HG03196 (cell line): ENCODE measurements at regions not wholly inside any gene's neighbourhood (a gene's known extent, or its start where the extent isn't known, plus 50 kb on each side); places are given as distances from the start of the nearest gene placed in this dataset.

ENCODE experiments used
- ATAC-seq: cut with Tn5 transposase; IDR thresholded peaks from one replicate; pipeline ENCODE4 v1.9.1; 2021; ENCODE audit not compliant: unreplicated experiment

DNA sequence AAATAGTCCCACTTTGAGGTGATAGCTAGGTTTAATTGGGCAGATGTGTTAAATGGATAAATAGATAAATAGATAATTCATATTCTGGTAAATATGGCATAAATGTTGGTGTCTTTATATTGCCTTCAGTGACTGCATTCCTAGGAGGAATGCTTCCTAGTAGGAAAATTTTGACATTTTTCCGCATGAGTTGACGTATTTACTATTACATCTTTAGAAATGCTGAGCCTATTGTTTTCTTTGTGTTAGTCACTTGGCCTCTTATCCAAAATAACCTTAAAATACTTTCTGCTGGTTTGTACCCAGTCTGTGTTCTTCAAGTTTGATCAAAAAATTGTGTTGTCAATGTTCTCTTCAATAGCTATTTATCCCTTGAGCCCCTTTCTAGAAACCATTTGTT is 495.6 kb upstream of the ZEB2 start:
- ATAC-seq, result no peak

DNA sequence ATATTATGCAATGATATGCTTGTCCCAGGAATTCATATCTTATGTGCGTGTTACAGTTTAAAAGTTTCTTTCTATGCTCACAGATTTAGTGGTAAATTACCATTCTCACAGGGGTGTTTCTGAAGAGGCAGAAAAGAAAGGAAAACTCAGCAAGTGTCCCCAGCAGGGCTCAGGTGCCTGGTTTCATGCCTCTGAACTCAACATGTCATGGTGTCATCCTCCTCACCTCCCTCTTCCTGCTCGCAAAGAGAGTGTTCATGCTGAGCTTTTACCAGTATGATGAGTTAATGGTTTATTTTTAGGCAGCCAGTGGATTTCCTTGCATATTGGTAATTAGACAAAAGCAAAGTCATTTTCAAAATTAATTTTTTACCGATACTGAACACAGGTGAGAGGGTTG is 492.9 kb upstream of the ZEB2 start:
- no peak for ATAC-seq

DNA sequence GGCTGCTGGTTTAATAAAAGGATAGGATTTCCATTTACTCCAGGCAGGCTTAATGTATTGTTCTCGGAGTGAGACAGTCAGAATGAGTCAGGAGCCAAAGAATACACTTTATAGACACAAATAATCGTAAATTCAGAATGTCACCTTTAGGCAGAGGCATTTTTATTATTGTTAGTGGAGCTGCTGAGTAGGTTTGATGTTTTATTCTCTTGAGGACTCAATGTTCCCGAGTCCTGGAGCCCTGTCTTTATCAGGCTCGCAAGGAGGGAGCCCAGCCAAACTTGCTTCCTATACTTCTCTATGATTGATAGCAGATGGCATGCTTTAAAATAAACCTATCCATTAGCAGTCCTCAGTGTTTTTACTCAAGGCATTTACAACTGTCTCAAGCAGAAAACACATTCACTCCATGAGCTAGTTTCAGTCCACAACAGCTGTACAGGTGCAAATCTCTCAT is 492.3 kb upstream of the ZEB2 start:
- ATAC-seq, result no peak

DNA sequence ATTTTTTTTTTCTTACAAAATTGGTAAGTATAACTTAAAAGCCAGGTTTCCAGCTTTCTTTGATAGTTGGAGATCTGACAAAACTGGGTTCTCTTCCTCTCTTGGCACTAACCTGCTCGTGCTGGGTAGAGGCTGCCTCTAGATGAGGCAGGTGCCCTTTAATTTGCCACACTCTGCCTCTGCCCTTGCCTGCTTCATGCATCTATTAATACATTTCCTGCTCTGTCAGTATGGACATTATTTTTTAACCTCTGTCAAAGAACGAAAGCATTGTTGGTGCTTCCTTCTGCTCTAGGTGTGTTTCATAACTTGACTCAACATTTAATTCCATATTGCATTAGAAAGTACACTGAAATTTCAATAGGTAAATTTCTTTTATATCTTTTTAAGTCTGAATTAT is 490.7 kb upstream of the ZEB2 start:
- no peak for ATAC-seq

DNA sequence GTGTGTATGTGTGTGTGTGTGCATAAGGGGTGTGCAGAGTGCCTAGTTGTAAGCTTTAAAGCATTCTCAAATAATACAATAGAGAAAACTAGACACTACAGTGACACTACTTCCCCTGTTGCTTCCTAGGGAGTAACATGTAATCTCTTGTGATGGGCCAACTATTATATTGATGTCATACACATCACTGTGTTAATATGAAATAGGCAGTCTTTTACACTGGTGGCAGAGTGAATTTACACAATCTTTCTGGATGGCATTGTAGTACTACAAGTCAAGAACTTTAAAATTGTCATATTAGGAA is 488.0 kb upstream of the ZEB2 start:
- ATAC-seq, result no peak

DNA sequence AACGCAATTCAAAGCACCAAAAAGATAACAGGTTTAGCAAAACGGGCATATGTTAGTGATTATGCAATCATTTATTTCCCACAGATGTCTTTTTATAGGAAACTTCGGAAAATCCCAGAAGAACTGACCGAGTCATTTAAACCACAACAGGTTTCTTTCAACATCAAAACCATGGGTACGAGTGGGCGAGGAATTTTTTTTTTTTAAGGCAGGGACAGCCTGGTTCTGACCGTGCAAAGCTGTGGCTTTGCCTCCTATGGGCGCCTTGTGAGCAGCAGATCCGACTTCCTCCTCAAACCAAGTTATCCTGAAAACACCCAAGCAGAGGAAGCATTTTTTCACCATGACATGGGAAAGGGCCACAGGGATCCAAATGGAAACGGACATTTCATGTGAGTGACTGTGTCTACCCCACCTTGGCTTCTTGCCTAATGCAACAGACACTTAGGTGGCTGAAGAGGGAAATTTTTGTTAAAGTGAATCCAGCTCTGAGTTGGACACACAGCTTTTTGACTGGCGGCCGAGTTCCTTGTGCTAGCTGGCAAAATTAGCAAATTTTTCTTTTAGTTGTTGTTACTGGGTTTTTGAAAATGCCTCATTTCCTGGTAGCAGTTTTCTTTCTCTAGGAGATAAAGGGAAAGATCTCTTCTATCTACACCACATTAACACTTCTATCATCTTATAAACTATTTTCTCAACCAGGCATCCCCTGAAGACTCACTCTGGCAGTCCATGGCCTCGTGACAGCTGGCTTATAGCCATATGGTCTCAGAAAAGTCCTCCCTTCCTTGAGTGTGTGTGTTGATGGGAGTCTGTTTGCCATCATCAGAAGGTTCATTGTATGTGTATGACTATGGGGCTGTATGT is 487.4 kb upstream of the ZEB2 start:
- no peak for ATAC-seq

DNA sequence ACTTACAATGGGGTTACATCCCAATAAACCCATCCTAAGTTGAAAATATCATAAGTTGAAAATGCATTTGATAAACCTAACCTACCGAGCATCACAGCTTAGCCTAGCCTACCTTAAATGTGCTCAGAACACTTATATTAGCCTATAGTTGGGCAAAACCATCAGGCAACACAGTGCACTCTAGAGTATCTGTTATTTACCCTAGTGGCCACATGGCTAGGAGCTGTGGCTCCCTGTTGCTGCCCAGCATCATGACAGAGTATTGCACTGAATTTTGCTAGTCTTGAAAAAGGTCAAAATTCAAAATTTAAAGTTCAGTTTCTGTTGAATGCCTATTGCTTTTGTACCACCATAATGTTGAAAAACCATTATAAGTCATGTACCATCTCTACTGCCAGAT is 482.7 kb upstream of the ZEB2 start:
- ATAC-seq, result no peak

DNA sequence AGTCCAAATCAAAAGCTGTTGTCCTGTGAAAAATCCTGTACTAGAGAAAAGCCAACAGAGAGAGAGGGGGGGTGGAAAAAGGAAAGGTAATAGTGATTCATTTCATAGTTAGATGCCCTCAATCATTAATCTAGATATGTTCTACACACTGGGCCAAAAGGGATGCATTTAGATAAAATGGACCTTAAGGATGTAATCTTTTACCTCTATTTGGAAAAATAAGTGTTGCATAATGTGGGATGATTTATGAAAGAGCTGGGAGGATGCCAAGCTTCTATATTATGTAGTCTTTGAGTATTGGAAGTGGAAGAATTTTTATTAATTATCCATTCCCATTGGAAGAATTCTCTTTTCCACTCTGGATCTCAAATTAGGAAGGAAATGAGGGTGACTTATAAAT is 480.5 kb upstream of the ZEB2 start:
- ATAC-seq, result no peak

DNA sequence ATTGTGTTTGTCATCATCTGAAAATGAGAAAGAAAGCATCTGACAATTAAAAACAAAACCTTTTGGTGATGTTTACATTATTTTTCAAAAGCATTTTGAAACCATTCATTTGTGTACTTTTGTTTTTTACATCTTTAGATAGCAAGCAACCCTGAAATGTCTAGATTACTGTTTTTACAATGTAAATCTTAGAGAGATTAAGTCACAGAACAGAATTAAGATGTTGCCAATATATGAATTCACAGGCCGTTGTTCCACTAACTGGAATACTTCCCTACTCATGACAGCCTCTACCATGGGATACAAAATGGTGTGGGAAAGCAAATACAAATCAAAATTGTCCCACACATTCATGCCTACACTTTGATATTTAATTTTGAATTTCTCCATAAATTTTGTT is 480.0 kb upstream of the ZEB2 start:
- no peak for ATAC-seq

DNA sequence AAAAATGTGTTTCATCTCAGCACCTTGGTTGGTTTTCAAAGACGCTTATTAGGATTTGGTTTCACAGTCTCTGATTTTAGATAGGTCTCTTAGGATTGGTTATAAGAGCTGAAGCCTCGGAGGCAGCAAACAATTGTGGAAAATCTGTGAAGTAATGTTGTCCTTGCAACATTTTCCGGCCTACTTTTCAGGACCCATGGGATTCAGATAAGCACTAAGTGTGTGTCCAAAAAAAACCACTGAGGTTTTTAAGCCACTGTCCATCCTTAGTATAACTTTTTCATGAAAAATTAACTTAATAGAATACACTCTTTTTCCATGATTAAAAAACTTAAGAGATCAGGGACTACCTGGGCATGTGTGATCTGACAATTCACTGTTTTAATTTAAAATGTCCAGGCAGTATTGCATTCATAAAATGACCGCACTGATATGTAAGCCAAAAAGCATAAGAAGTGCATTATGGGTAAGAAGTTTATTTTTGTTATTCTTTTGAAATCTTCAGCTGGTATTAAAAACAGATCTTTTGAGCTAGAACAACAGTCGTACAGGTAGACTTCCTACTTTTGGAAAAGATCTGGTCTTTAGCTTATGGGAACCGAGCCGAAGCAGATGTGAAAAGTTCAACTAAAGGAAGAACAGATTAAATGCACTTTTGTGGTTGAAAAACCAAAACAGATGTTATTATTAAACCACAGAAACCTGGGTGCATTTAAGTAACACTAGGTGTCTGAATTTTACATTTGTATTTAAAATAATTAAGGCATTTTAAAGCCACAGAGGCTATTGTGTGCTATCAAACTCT is 479.4 kb upstream of the ZEB2 start:
- ATAC-seq, result no peak

DNA sequence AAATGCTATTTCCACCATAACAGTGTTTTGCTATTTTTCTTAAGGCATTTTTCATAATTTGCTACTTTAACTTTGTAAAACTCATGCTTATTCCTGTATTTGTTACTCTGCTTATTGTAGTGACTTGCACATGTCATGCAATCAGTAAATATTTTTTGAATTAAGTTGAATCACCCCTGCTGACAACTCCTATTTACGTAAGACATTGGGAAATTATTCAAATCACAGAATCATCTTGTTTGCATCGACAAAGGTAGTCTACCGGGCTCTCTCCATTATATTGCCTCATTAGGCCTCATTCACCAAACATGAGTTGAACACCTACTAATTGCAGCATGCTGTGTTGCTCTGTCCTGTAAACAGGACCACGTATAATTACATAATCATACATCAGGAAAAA is 478.5 kb upstream of the ZEB2 start:
- ATAC-seq, result no peak

DNA sequence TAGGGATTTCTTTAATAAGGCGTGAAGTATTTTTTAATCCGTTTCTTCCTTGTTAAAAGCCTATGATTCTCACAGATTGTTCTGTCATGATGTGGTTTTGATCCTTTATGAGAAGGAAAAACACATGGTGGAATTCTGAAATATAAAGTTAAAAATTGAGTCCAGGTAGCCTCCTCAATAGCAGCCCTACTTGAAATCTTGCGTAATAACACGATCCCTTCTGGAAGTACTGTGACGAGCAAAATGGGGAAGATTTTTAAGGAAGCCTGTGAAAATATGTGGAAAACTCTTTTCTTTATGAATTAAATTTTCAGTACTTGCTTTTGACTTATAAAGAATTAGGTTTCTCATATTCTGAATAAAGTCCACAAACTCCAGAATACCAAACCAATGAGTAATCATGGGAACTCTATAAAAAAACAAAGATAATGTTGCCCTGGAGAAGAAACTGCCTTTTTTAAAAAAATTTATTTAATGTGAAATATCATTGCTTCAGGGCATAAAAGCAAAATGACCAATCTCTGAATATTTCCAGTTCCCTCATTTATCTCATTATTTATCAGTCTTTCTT is 476.4 kb upstream of the ZEB2 start:
- ATAC-seq, result no peak

DNA sequence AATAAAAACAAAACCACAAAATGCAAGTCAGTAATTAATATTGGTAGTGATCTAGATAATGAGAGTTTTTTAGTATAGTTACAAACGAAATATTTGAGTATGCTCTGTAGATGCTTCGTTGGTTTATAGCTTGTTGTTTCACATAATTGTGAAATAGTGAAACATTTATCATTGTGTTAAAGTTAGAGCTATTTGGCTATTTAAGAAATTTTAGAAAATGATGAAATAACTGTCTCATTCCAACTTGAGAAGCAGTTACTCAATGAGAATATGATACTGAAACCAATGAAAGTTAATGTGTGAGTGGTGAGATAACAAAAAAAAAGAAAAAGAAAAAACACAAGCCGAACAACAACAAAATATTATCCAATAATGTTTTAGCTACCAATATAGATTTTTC is 475.6 kb upstream of the ZEB2 start:
- ATAC-seq, result no peak

DNA sequence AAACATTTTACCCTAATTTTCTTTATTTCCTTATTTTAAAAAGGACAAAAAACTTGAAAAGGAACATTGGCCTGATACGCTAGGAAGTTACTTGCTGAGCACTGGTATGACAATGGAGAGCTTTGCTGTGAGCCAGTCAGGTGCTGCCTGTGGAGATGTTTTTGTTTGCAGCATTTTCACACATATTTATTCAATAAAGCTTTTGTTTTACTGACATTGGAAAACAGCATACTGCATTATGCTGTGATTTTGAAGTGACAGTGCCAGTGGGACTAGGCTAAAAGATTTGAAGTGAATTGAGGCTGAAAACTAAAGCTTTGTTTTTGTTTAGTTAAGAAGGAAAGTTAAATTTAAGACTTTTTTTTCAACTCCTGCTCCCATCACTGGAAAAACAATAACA is 470.7 kb upstream of the ZEB2 start:
- no peak for ATAC-seq

DNA sequence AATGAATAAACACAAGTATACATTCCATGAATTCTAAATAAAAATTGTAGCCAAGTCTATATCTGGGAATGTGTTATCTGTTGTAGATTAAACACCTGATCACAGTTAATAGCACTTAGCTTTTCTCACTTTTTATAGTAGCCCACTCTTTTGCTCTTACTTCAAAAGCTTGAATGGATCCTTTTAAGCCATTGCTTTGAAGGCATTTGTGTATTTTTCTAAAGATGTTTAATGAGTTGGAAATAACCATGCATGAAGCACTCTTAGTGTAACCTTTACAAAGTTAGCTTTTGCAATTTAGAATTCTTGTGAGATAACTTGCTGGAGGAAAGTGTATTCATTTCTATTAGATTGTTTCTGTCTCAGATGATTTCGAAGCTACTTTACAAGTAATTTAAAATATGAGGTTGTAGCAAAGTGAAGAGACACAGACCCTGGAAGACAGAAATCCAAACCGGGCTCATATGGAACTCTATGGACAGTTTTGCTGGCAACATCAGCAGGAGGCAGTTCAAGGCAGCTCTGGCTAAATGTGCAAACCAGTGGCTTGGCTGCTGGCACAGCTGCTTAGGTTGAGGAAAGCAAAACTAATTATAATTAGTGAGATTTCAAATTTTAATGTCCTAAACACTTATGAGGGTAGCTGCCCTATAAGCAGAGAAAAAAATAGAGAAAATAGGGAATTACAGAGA is 469.8 kb upstream of the ZEB2 start:
- no peak for ATAC-seq

DNA sequence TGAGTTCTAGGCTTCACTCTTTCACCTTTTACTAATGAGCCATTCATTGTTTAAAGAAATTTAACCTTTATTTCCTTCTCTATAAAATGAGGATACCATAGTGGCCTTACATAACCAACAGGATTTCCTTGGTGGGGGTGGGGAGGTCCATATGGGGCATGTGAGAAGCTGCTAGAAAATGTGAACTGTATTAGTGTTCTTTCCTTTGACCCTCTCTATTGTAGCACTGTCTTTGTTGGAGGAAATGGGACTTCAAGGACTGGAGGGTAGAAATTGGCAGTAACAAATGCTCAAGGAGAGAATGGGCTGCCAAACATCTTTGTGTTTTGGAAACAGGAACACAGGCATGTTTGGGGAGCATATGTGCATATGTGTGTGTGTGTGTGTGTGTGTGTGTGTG is 468.7 kb upstream of the ZEB2 start:
- no peak for ATAC-seq

DNA sequence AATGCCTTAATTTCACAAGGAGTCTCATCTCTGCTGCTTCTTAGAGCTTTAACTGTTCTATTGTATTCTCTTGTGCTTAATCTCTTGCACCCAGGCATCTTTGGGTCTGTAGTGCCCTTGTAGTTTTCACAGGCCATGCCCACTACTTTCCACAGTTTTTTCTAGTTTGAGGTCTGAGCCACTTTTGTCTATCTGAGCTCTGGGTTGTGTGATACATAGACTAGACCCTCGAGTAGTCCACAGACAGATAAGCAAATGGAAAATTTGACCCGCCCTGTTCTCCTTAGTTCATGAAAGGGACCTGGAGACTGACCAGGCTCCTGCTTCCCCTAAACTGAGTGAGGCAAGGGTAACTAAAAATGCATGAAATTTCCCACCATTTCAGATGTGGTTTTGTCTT is 466.8 kb upstream of the ZEB2 start:
- ATAC-seq, result no peak

DNA sequence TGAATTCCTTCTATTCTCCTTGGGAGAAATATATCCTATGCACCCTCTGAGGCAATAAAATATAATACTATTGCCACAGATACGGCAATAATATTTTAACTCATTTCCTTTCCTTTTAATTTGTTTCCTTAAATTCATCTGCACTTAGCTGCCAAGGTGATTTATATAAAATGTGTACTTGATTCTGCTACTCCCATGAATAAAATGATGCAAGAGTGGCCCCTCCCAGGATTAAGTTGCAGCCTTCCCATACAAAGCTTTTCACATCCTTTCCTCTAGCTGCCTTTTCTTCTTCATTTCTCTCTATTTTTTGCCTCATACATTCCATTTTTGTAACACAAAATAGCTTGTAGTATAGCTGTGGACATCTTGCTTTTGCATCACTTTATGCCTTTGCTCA is 464.1 kb upstream of the ZEB2 start:
- ATAC-seq, result no peak

DNA sequence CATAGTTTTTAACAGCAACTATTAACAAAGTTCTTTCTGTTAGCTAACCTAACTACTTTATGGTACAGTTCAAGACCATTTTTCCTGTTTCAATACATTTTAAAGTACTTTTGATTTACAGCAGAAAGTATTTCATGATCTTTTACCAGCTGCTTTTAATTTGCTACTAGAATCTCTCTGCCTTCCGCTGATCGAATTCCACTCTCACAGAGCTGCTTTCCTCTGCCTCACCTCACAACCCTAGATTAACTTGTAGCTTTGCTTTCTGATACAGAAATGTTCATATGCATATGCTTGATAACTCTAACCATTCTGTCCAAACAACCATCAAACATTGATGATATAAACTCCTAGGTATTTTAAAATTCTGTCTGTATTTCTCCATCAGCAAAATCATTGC is 463.2 kb upstream of the ZEB2 start:
- ATAC-seq, result no peak

DNA sequence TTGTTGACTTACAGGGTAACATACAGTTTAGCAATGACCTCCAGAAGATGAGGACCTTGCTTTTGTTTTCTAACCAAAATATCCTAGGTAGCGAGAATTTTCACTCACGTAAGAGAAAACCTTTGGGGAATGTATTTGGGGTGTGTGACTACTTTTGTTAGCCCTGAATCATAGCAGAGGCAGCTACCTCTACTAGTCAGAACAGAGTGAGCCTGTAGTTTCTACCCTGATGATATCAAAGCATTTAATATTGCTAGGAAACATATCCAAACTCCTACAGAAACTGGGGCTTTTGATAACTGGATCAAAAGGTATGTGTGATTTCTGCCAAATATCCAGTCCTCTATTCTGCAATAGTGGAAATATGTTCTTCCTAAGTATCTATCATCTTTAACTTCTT is 462.6 kb upstream of the ZEB2 start:
- no peak for ATAC-seq

DNA sequence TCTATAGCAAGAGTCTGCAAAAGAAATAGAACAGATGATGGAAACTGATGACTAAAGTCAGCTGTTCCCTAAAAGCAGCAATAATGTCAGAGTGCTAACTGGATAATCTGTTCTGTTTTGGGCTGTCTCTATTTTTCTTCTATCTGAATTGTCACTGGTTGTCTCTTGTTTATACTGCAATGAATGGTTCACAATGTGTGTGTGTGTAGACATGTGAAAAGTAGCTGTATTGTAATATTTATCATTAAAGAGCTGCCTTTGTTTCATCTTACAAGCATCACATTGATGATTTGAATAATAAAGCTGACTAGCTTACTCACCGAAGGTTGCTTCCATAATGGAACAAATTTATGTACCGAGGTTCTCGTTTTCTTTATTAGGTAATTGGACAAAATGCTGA is 456.0 kb upstream of the ZEB2 start:
- no peak for ATAC-seq

DNA sequence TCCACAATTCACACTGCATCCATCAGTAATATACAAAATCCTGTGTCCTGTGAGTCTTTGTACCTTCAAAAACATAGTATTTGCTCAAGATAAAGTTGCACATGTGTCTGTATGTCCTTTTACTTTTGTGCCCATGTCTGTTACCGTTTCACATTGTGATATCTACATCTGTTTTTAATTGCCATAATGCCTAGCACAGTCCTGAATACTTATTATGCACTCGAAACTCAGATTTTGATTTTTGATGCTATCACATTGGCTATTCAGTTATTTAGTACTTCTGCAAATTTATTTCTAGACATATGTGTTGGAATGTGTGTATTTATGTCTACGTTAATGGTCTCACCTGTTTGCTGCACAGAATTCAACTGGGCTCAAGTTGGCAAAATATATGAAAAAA is 452.8 kb upstream of the ZEB2 start:
- no peak for ATAC-seq
